Heart right ventricle (tissue), 16 donors: ENCODE measurements at regions not wholly inside any gene's neighbourhood (a gene's known extent, or its start where the extent isn't known, plus 50 kb on each side); places are given as distances from the start of the nearest gene placed in this dataset.

Experiments used
- ATAC-seq, 8 donors: fragments of 200-7000 bp; cut with Tn5 transposase; one replicate each; pipeline ENCODE4 v1.9.1; 2020; ENCODE audit warnings: mild to moderate bottlenecking in 8 of 8, moderate library complexity in 8 of 8, moderate number of reproducible peaks in 1 of 8
- DNase-seq, 2 donors: peaks; one replicate each; pipeline ENCODE4 v3.0.0-alpha.2; 2020
- H3K27ac ChIP-seq, 10 donors: fragments of 200-600 bp; sonication (generic) in 2 of 10; one replicate each; pipeline versions ENCODE4 v1.5.0 to v1.8.0; 2020 to 2022; ENCODE audit warnings: mild to moderate bottlenecking in 3 of 10
- H3K27me3 ChIP-seq, 7 donors: fragments of 200-600 bp; one replicate each; pipeline ENCODE4 v1.8.0; 2021 to 2022; ENCODE audit warnings: mild to moderate bottlenecking in 2 of 7
- H3K36me3 ChIP-seq, 9 donors: fragments of 200-600 bp; sonication (generic) in 1 of 9; one replicate each; pipeline versions ENCODE4 v1.5.0 to v1.8.0; 2020 to 2022; ENCODE audit warnings: mild to moderate bottlenecking in 2 of 9
- H3K4me1 ChIP-seq, 9 donors: fragments of 200-600 bp; sonication (generic) in 1 of 9; one replicate each; pipeline versions ENCODE4 v1.5.0 to v1.8.0; 2020 to 2022; ENCODE audit warnings: mild to moderate bottlenecking in 4 of 9
- H3K4me3 ChIP-seq, 10 donors: fragments of 200-600 bp; sonication (generic) in 2 of 10; one replicate each; pipeline versions ENCODE4 v1.5.0 to v1.8.0; 2020 to 2022; ENCODE audit warnings: mild to moderate bottlenecking in 7 of 10, moderate library complexity in 2 of 10
- H3K9me3 ChIP-seq, 11 donors: fragments of 200-600 bp in 10 of 11; sonication (generic) in 2 of 11; one replicate each; pipeline versions ENCODE4 v1.5.0 to v1.8.0; 2013 to 2022; ENCODE audit warnings: mild to moderate bottlenecking in 2 of 11, control low read depth in 1 of 11, moderate library complexity in 1 of 11
- CTCF ChIP-seq, 9 donors: fragments of 200-600 bp; sonication (generic) in 2 of 9; IDR thresholded peaks; one replicate each; pipeline versions ENCODE4 v1.5.0 to v1.8.0; 2021 to 2022; ENCODE audit warnings: antibody characterized with exemption in 9 of 9, mild to moderate bottlenecking in 5 of 9, moderate library complexity in 1 of 9
- WGBS, 2 donors: extraction: QIAGEN DNeasy Blood & Tissue Kit; methylation state at CpG; one replicate each; pipeline ENCODE4 v1.1.7; 2013; ENCODE audit warnings: inconsistent platforms in 1 of 2; 5-methylcytosine and 5-hydroxymethylcytosine counted together
- intact Hi-C, 10 donors: fragments of 100-400 bp; cut with DNase I; formaldehyde crosslinking; loops; one replicate each; pipeline versions ENCODE4 v1.11.1 to v1.14.2; 2022
- donor health status: Arrhythmogenic right ventricular cardiomyopathy.
- donor health status: ischemic (EF 13 %, LVEDD 7.1; RV severe dilation, severe dysfunction).
- donor health status: healthy with polysubstance abuse.
- donor health status: DM: no; HTN: yes; CAD: no.
- donor health status: DM: no; HTN: no; CAD: no.
- donor health status: ischemic (EF 25% LVEDD 6.9; RV normal size, moderate dysfunction).
- donor health status: ischemic (EF 25% LVEDD 5.7; RV mildly dilated, moderate dysfunction).
- donor health status: healthy.
- donor health status: DM: yes; HTN: yes; CAD: no.
- donor health status: Ischemic cardiomyopathy.
- donor health status: ischemic (EF 35%, LVEDD 5.7; RV mildly dilated, moderate dysfunction).
- donor health status: nonischemic (EF 11% LVEDD 7.7; RV severe dilation, severe dysfunction).
- donor health status: DM: yes; HTN: yes; CAD: no.
- donor health status: PGD.
- donor health status: ischemic (EF 29% LVEDD 5.4; RV normal size, mild dysfunction).
- donor health status: nonischemic (EF 23%, LVEDD 6.1; RV moderate dilation, normal function).

- no peaks in the 10 kb centered on the region for H3K36me3 ChIP-seq
- no peaks in the 10 kb centered on the region for H3K4me1 ChIP-seq
- no peaks in the 10 kb centered on the region for H3K27me3 ChIP-seq
- DNase-seq (no peak), ATAC-seq (no peak)
- 68 to 71% methylated on average over 3 of the region's 3 CpGs for WGBS, 2 donors
- no peak overlapping the region for H3K27ac ChIP-seq
- intact Hi-C loops, result no loop called here
- no peak for TF ChIP-seq CTCF (IDR thresholded peaks at IDR 0.05)
- no peak overlapping the region for H3K4me3 ChIP-seq
- peaks cover 0 to 7% (median 0%) of the 10 kb centered on the region in 11 donors for H3K9me3 ChIP-seq
These were observed 187.3 kb upstream of the NT5E start for GRCh38 chr6:85262621-85263020.

- DNase-seq, result no peak
- Histone ChIP-seq H3K4me1 (no peaks in the 10 kb centered on the region), H3K27me3 (no peaks in the 10 kb centered on the region), H3K4me3 (no peak overlapping the region), H3K27ac (no peak overlapping the region), H3K36me3 (no peaks in the 10 kb centered on the region), H3K9me3 (peaks cover 0 to 5% (median 0%) of the 10 kb centered on the region in 11 donors)
- WGBS, 2 donors, result 73 to 84% methylated on average over 6 of the region's 6 CpGs
- TF ChIP-seq CTCF (IDR thresholded peaks at IDR 0.05), result no peak
- ATAC-seq, result peak in 2 of 8 donors; percentile 42 to 48
- intact Hi-C loops, result no loop called here
These were observed 188.6 kb upstream of the NT5E start for GRCh38 chr6:85261271-85261670.

GRCh38 chr6:85255661-85256060 lies 194.2 kb upstream of the NT5E start:
- H3K27ac ChIP-seq, result no peak overlapping the region
- ATAC-seq (no peak), DNase-seq (no peak)
- no peaks in the 10 kb centered on the region for H3K27me3 ChIP-seq
- no peak for TF ChIP-seq CTCF (IDR thresholded peaks at IDR 0.05)
- no peak overlapping the region for H3K4me3 ChIP-seq
- no peaks in the 10 kb centered on the region for H3K4me1 ChIP-seq
- intact Hi-C loops, result no loop called here
- H3K36me3 ChIP-seq, result no peaks in the 10 kb centered on the region
- peaks cover 0 to 17% (median 0%) of the 10 kb centered on the region in 11 donors for H3K9me3 ChIP-seq

DNA sequence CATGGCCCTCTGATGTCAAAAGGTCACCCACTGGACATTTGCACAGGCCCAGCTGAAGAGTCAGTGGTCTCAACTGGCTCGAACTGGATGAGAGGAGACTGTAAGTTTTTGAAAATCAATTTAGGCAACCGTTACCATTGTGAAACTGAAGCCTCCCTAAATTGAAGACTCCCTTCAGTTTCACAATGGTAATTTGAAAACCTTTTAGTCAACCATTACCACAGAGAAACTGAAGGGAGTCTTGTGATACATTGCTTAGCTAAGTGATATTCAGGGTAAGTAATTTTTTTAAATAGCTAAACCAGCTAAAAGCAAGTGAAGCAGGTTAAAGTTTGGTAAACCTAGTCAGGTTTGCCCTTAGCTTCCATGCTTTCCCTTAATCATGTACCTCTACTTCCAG lies 197.3 kb upstream of the NT5E start:
- 67 to 73% methylated on average over 2 of the region's 2 CpGs for WGBS, 2 donors

More for the DNA sequence above, 197.3 kb upstream of the NT5E start:
- no peak for ATAC-seq
- H3K4me3 ChIP-seq, result no peak overlapping the region
- H3K27me3 ChIP-seq, result no peaks in the 10 kb centered on the region
- no peak for DNase-seq
- no peaks in the 10 kb centered on the region for H3K4me1 ChIP-seq
- intact Hi-C loops, result no loop called here
- H3K36me3 ChIP-seq, result no peaks in the 10 kb centered on the region
- TF ChIP-seq CTCF (IDR thresholded peaks at IDR 0.05), result no peak
- H3K9me3 ChIP-seq, result peaks cover 0 to 20% (median 0%) of the 10 kb centered on the region in 11 donors
- H3K27ac ChIP-seq, result no peak overlapping the region
